NT2/D1 (cell line): ENCODE measurements at regions not wholly inside any gene's neighbourhood (a gene's known extent, or its start where the extent isn't known, plus 50 kb on each side); places are given as distances from the start of the nearest gene placed in this dataset.

Experiments
- SUZ12 ChIP-seq: IDR thresholded peaks from 2 replicates; pipeline ENCODE4 v1.6.1; 2011; ENCODE audit not compliant: insufficient read length, insufficient read depth; ENCODE audit errors: extremely low read depth
- YY1 ChIP-seq: IDR thresholded peaks from 2 replicates; pipeline ENCODE4 v1.6.1; 2011; ENCODE audit not compliant: insufficient read length, insufficient read depth
- ZNF274 ChIP-seq: IDR thresholded peaks from 2 replicates; pipeline ENCODE4 v1.6.1; 2011; ENCODE audit warnings: mild to moderate bottlenecking, low read depth, low read length

- TF ChIP-seq ZNF274 (no peak), YY1 (no peak), SUZ12 (no peak)
Measured at GRCh38 chr6:164051427-164051826, 636.9 kb downstream of the QKI start.
